Keratinocyte (primary cell): ENCODE measurements at regions not wholly inside any gene's neighbourhood (a gene's known extent, or its start where the extent isn't known, plus 50 kb on each side); places are given as distances from the start of the nearest gene placed in this dataset.

Source experiments
- DNase-seq: peaks from one replicate; pipeline ENCODE4 v3.0.0-alpha.2; 2011; ENCODE audit warnings: low read depth, missing footprints, low spot score
- FAIRE-seq: peaks from 2 replicates; lab custom pipeline; 2011; peaks lifted over from hg19 to GRCh38; lab: Jason Lieb, UNC
- H2AFZ ChIP-seq: 2 replicates; pipeline ENCODE4 v1.6.0; 2012; ENCODE audit warnings: low read length, control low read depth, inconsistent platforms; ENCODE audit not compliant: control insufficient read depth
- H3K27ac ChIP-seq: 2 replicates; pipeline ENCODE4 v1.5.1; 2011; ENCODE audit warnings: low read length; ENCODE audit not compliant: control insufficient read depth, insufficient read depth
- H3K27me3 ChIP-seq: 3 replicates; pipeline ENCODE4 v1.6.0; 2011; ENCODE audit warnings: low read length; ENCODE audit not compliant: control insufficient read depth, insufficient read depth; ENCODE audit errors: extremely low read depth
- H3K36me3 ChIP-seq, 2 experiments: 2 replicates in 1 of 2; 3 replicates in 1 of 2; pipeline ENCODE4 v1.5.1; 2011; ENCODE audit warnings: low read length in 2 of 2, mild to moderate bottlenecking in 1 of 2; ENCODE audit not compliant: control insufficient read depth in 2 of 2, insufficient read depth in 2 of 2; ENCODE audit errors: extremely low read depth in 1 of 2
- H3K4me1 ChIP-seq: 3 replicates; pipeline ENCODE4 v1.5.1; 2011; ENCODE audit warnings: low read length; ENCODE audit not compliant: control insufficient read depth, insufficient read depth; ENCODE audit errors: extremely low read depth
- H3K4me2 ChIP-seq: 3 replicates; pipeline ENCODE4 v1.6.0; 2011; ENCODE audit warnings: low read depth, low read length; ENCODE audit not compliant: control insufficient read depth, insufficient read depth; ENCODE audit errors: extremely low read depth
- H3K4me3 ChIP-seq, 3 experiments: fragments of 200-600 bp in 1 of 3; sonication (generic) in 1 of 3; 2 replicates in 2 of 3; 3 replicates in 1 of 3; pipeline ENCODE4 v1.5.1; 2011 to 2016; ENCODE audit warnings: low read length in 3 of 3, mild to moderate bottlenecking in 3 of 3, control low read depth in 2 of 3, inconsistent platforms in 1 of 3, low read depth in 1 of 3, mixed read lengths in 1 of 3, mixed run types in 1 of 3, moderate library complexity in 1 of 3; ENCODE audit not compliant: control insufficient read depth in 2 of 3, insufficient read depth in 2 of 3; ENCODE audit errors: extremely low read depth in 1 of 3
- H3K79me2 ChIP-seq: 2 replicates; pipeline ENCODE4 v1.6.0; 2012; ENCODE audit warnings: low read length; ENCODE audit not compliant: control insufficient read depth, insufficient read depth
- H3K9ac ChIP-seq: 3 replicates; pipeline ENCODE4 v1.6.0; 2011; ENCODE audit warnings: low read length; ENCODE audit not compliant: control insufficient read depth, insufficient read depth; ENCODE audit errors: extremely low read depth
- H3K9me1 ChIP-seq: 3 replicates; pipeline ENCODE4 v1.6.0; 2011; ENCODE audit warnings: low read length; ENCODE audit not compliant: control insufficient read depth, insufficient read depth; ENCODE audit errors: extremely low read depth
- H3K9me3 ChIP-seq: 2 replicates; pipeline ENCODE4 v1.5.1; 2012; ENCODE audit warnings: low read depth, low read length; ENCODE audit not compliant: control insufficient read depth
- H4K20me1 ChIP-seq: 3 replicates; pipeline ENCODE4 v1.6.0; 2011; ENCODE audit warnings: low read length; ENCODE audit not compliant: control insufficient read depth, insufficient read depth; ENCODE audit errors: extremely low read depth
- CTCF ChIP-seq, 3 experiments: IDR thresholded peaks in 1 of 3; conservative IDR thresholded peaks in 1 of 3; optimal IDR thresholded peaks in 1 of 3; 2 replicates in 2 of 3; 3 replicates in 1 of 3; pipeline versions ENCODE3 to v1.5.1; 2011; ENCODE audit warnings: low read length in 3 of 3, mild to moderate bottlenecking in 3 of 3, moderate library complexity in 2 of 3, control low read depth in 1 of 3, inconsistent platforms in 1 of 3; ENCODE audit not compliant: insufficient read depth in 2 of 3; ENCODE audit errors: extremely low read depth in 1 of 3
- EZH2 ChIP-seq: IDR thresholded peaks from one replicate; pipeline ENCODE4 v1.6.1; 2012; ENCODE audit warnings: inconsistent platforms, mild to moderate bottlenecking, low read length, moderate library complexity
- dilution Hi-C: fragments of 300-500 bp; cut with MboI; formaldehyde crosslinking; loops from one replicate; pipeline ENCODE4 v1.7.0; 2020; ENCODE audit warnings: low sequenced_read_pairs; ENCODE audit not compliant: extremely low pct_ligation_motif_present

GRCh38 chr5:10853154-10853553 is 92.1 kb upstream of the DAP start:
- DNase-seq (no peak), FAIRE-seq (no peak)
- Histone ChIP-seq H3K4me1 (no peaks in the 10 kb centered on the region), H3K4me2 (no peak overlapping the region), H2AFZ (no peak overlapping the region), H3K4me3 (no peak overlapping the region), H3K27me3 (peaks cover 3% of the 10 kb centered on the region), H3K27ac (no peak overlapping the region), H3K9me1 (no peaks in the 10 kb centered on the region), H4K20me1 (no peaks in the 10 kb centered on the region), H3K9me3 (no peaks in the 10 kb centered on the region), H3K79me2 (no peaks in the 10 kb centered on the region), H3K9ac (no peak overlapping the region), H3K36me3 (no peaks in the 10 kb centered on the region)
- TF ChIP-seq CTCF (optimal IDR thresholded peaks at IDR 0.05 in 1 of 3, IDR thresholded peaks at IDR 0.05 in 1 of 3, conservative IDR thresholded peaks at IDR 0.05 in 1 of 3; ENCODE audit: extremely low read depth in 1 of 3, insufficient read depth in 2 of 3, low read length in 3 of 3) (no peak), EZH2 (no peak)
- dilution Hi-C loops = no loop called here

DNA sequence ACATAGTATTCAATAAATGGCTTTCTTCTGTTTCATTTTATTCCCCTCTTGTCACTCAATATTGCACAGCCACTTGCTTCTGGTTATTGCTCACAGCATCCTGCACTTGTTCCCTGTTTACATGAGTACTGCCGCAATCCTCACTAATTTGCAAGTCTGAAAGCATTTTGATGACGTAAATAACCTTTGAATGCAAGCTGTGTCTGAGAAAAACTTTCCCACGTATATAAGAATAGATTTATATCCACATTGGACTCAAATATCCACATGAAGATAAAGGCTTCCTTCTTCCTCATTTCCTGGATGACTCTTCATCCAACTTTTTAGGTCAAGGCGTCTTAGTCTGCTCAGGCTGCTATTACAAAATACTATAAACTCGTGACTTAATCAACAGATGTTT is 88.2 kb upstream of the DAP start:
- Histone ChIP-seq H2AFZ (no peak overlapping the region), H3K79me2 (no peaks in the 10 kb centered on the region), H3K9ac (no peak overlapping the region), H3K4me1 (no peaks in the 10 kb centered on the region), H3K9me3 (no peaks in the 10 kb centered on the region), H3K27ac (no peak overlapping the region), H4K20me1 (no peaks in the 10 kb centered on the region), H3K4me2 (no peak overlapping the region), H3K4me3 (no peak overlapping the region), H3K9me1 (no peaks in the 10 kb centered on the region), H3K27me3 (no peaks in the 10 kb centered on the region), H3K36me3 (no peaks in the 10 kb centered on the region)
- TF ChIP-seq EZH2 (no peak), CTCF (optimal IDR thresholded peaks at IDR 0.05 in 1 of 3, IDR thresholded peaks at IDR 0.05 in 1 of 3, conservative IDR thresholded peaks at IDR 0.05 in 1 of 3; ENCODE audit: extremely low read depth in 1 of 3, insufficient read depth in 2 of 3, low read length in 3 of 3) (no peak)
- dilution Hi-C loops = no loop called here
- DNase-seq = no peak
- FAIRE-seq = no peak
